LHCN-M2 (cell line): ENCODE measurements at regions not wholly inside any gene's neighbourhood (a gene's known extent, or its start where the extent isn't known, plus 50 kb on each side); places are given as distances from the start of the nearest gene placed in this dataset.
A peak's percentile ranks its signal among the peaks of the same experiment; 100 is the strongest.
"Not testable (repeated sequence)": the region's sequence is repeated elsewhere in the genome, so short reads cannot be mapped to it uniquely, and the experiment has no call there.

Experiments used
- DNase-seq: peaks from one replicate; pipeline ENCODE4 v3.0.0-alpha.2; 2012; ENCODE audit warnings: low read depth

- DNase-seq: no peak
Observed at GRCh38 chr1:185406006-185406690, 89.1 kb upstream of the IVNS1ABP start.

GRCh38 chr1:185404907-185405568, 88.0 kb upstream of the IVNS1ABP start:
- no peak for DNase-seq

GRCh38 chr1:185404291-185404690, 87.2 kb upstream of the IVNS1ABP start:
- DNase-seq: no peak

- DNase-seq: peak; percentile 29
Observed at GRCh38 chr1:185402930-185403329, 85.9 kb upstream of the IVNS1ABP start.

DNA sequence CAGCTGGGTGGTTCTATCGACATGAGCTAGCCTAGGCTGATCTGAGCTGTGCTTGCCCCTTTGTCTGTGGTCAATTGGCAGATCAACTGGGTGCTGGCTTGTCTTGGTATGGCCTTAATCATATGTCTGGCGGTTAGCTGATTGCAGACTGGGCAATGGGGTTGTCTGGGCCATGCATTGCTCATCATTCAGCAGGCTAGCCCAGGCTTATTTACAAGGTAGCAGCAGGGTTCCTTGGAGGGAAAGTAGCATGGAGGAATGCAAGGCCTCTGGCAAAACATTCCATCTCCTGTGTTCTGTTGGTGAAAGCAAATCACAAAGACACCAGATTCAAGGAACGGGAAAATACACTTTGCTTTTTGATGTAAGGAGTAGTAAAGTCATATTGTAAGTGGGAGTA, 84.0 kb upstream of the IVNS1ABP start:
- DNase-seq: no peak

- DNase-seq: peak; percentile 83
Observed at GRCh38 chr1:185400052-185400451, 83.0 kb upstream of the IVNS1ABP start.

DNA sequence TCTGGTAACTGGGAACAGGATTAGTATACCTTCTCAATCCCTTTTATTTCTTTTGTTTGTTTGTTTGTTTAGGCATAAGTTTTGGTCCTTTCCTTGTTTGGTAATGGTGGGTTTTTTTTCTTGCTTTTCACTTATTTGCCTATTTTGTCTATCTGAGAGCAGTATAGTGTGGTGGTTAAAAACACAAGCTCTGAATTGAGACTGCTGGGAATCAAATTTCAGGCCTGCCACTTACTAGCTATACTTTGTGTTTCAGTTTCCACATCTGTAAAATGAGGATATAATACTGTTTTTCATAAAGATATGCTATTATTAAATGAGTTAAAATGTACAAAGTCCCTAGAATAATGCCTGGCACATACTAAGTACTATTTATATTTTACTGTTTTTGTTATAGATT, 81.6 kb upstream of the IVNS1ABP start:
- DNase-seq: no peak

- no peak for DNase-seq
Observed at GRCh38 chr1:185398022-185398421, 81.0 kb upstream of the IVNS1ABP start.

DNA sequence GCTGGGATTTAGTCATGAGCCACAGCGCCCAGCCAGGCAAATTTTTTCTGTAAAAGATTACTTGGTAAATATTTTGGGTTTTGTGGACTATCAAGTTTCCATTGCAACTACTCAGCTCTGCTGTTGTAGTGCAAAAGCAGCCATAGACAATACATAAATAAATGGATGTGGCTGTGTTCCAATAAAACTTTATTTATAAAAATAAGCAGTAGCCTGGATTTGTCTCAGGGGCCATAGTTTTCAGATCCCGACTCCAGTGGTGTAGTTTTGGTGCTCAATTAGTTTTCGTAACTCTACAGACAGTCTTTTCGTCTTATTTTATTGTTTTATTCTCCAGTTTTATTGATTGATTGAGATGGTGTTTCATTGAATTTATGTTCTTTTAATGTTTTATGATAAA, 80.1 kb upstream of the IVNS1ABP start:
- peak; percentile 15 for DNase-seq

- DNase-seq: peak; percentile 14
Observed at GRCh38 chr1:185396126-185396525, 79.1 kb upstream of the IVNS1ABP start.

GRCh38 chr1:185393815-185394214, 76.8 kb upstream of the IVNS1ABP start:
- no peak for DNase-seq

- DNase-seq: no peak
Observed at GRCh38 chr1:185393205-185393604, 76.2 kb upstream of the IVNS1ABP start.

- no peak for DNase-seq
Observed at GRCh38 chr1:185388815-185389214, 71.8 kb upstream of the IVNS1ABP start.

DNA sequence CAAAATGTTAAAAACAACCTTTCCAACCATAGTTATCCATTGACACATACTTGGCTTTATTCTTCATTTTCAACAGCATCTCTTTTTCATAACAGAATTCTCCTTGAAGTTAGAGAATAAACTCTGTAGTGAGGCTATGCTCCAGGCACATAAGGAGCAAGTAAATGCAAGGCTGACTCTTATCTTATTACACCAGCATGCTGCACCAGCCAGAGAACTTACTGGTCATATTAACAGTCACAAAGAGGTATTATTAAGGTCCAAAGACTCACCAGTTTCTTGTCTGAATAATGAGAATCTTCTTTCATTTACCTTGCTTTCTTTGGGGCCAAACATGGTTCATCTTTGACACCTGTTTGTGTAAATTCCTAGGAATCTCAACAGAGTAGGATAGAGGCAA, 71.3 kb upstream of the IVNS1ABP start:
- no peak for DNase-seq

GRCh38 chr1:185385991-185386390, 68.9 kb upstream of the IVNS1ABP start:
- no peak for DNase-seq

DNA sequence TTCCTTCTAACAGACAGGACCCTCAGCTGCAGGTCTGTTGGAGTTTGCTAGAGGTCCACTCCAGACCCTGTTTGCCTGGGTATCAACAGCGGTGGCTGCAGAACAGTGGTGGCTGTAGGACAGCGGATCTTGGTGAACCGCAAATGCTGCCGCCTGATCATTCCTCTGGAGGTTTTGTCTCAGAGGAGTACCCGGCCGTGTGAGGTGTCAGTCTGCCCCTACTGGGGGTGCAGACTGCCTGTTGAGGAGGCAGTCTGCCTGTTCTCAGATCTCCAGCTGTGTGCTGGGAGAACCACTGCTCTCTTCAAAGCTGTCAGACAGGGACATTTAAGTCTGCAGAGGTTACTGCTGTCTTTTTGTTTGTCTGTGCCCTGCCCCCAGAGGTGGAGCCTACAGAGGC, 66.8 kb upstream of the IVNS1ABP start:
- not testable (repeated sequence) for DNase-seq

- DNase-seq: no peak
Observed at GRCh38 chr1:185377831-185378230, 60.8 kb upstream of the IVNS1ABP start.

DNA sequence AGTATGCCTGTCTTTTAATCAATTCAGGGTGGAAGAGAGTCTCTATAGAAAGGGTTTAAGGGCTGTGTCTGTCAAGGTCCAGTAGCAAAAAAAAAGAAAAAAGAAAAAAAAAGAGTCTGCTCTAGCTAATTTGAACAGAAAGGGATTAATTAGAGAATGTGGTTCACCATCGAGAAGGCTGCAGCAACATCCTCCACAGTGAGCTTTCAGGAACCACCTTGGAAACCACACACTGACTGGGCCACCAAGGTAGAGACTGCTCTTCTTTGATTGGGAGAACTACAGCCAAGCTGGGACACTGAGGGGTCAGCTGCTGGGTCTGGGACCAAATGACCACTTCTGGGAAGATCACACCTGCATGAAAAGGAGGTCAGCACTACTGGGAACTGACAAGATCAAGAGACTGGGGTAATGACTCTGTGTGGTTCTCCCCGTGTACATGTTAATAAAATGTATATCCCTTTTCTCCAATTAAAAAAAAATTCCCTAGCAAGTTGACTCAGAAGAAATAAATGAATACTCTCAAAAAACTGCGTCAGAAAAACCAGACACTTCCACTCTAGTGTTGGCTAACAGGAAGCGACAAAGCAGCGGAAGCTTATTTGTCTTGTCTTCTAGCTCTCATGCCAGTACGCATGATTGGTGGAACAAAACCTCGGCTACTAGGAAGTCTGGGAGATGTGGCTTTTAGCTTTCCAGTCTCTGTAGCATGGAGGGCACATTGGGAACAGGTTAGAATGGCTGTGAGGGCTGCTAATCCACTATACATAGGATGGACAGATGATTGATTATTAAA, 60.0 kb upstream of the IVNS1ABP start:
- no peak for DNase-seq

DNA sequence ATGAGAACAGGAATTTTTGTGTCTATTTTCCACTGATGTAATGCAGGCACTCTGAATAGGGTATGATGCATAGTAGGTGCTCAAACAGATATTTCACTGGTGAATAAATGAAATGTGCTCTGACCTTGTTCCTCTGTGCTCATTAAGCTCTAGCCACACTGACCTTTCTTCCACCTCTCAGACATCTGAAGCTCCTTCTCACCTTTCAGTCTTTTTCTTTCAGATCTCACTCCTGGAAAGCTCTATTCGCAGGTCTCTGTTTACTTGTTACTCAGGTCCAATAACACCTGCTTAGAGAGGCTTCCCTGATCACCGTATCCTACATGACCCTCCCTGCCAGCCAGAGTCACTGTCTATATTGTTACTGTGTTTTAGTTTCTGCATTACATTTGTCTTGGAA, 59.2 kb upstream of the IVNS1ABP start:
- DNase-seq: no peak

DNA sequence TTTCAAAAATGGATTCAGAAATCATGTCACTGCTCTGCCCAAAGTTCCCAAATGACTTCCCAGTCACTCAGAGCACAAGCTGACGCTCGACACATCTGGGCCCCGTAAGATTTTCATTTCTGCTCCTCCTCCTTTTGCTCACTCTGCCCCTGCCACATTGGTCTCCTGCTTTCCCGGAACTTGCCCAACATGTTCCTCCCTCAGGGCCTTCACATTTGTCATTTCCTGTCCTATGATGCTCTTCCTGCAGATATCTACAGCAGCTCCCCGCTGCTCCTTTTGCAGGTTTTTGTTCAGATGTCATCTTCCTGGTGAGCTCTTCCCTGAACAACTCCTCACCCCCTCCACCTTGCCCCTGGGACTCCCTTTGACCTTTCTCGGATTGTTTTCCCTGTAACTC, 58.5 kb upstream of the IVNS1ABP start:
- no peak for DNase-seq

DNA sequence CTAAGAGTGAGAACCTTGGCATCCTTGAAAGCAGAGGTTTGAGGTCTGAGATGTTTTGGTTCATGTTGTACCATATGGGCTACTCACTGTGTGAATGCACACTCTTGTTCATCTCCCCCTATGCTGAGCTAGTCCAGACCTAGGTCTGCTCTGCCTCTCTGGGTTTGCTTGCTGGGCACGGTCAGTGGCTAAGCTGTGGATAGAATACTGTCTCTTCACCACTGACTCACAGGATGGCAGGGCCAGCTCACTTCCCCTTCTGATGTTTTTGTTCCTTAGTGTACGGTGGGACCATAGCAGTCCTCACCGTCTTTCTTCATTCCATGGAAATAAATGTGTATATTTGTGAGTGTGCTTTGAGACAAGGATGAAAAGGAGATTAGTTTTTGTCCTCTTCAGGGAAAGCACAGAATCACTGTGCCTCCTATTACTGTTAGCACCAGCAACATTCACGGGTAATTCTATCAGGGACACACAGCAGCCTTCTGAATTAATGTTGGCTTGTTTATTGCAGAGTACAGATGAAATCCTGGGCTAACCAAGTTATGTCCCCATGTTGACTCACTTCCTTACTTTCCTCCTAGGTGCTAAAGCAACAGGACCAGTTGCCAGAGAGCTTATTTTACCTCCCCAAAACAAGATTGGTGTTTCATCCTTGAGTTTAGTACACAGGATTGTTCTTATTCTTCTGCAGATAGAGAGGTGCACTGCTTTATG, 56.9 kb upstream of the IVNS1ABP start:
- DNase-seq: peak; percentile 92

GRCh38 chr1:185369786-185370185, 52.7 kb upstream of the IVNS1ABP start:
- peak; percentile 40 for DNase-seq
